ENCODE measurements at regions not wholly inside any gene's neighbourhood (a gene's known extent, or its start where the extent isn't known, plus 50 kb on each side); places are given as distances from the start of the nearest gene placed in this dataset.

- TF ChIP-seq PBX3 (IDR thresholded peaks at IDR 0.05): no peak
- TF ChIP-seq POLR2A (IDR thresholded peaks at IDR 0.05; ENCODE audit: low read length): no peak
- no peak for TF ChIP-seq RCOR1 (IDR thresholded peaks at IDR 0.05; ENCODE audit: low read depth, low read length)
- no peak for TF ChIP-seq MAFK (IDR thresholded peaks at IDR 0.05; ENCODE audit: partially characterized antibody)
- no peak for TF ChIP-seq USF2 (IDR thresholded peaks at IDR 0.05)
- no peak for TF ChIP-seq POLR2AphosphoS2 (conservative IDR thresholded peaks at IDR 0.05; ENCODE audit: low read length)
- no peak for TF ChIP-seq NPAS2 (CRISPR knock-in tag; IDR thresholded peaks at IDR 0.05; ENCODE audit: borderline replicate concordance)
These were observed 177.8 kb upstream of the STK32A start for GRCh38 chr5:147057051-147057450.
